HK-2 (cell line): ENCODE measurements at regions not wholly inside any gene's neighbourhood (a gene's known extent, or its start where the extent isn't known, plus 50 kb on each side); places are given as distances from the start of the nearest gene placed in this dataset.
A peak's percentile ranks its signal among the peaks of the same experiment; 100 is the strongest.

ENCODE experiments used
- DNase-seq: peaks from one replicate; pipeline ENCODE4 v3.0.0-alpha.2; 2018; ENCODE audit not compliant: unreplicated experiment

- no peak for DNase-seq
Measured at GRCh38 chr4:27267970-27268355, 407.3 kb downstream of the STIM2 start.

DNA sequence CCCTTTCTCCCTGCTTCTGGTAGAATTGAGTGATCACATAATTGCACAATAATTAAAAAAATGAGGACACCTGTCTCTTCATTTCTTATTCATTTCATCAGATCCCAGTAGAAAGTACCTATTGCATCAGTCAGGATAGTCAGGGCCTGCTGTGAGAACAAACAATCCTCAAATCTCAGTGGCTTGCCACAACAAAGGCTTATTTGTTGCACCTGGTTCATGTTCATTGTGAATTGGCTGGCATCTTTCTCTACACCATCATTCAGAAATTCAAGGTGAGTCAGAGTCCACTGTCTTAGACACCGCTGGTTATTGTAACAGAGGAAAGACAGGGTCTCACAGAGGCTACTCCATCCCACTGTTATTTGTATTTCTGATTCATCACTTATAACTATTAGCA lies 409.8 kb downstream of the STIM2 start:
- no peak for DNase-seq

DNA sequence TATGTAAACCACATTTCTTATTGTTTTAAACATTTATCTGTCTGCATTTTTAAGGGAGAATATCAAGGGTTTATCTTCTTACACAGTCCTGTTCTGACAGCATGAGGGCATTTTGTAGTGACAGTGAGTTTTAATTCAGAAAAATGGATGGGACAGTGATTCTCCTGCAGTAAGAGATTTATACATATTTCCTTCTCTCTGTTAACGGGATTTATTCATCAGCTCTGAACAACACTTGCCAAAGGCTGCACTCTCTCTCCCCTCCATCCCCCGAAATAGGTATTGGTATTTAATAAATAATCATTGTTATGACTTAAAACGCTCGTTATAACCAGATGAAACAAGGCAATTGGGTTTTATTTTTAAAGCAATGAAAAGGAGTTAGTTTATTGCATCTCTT lies 410.9 kb downstream of the STIM2 start:
- DNase-seq, result no peak

- no peak for DNase-seq
Measured at GRCh38 chr4:27272217-27272616, 411.6 kb downstream of the STIM2 start.

DNA sequence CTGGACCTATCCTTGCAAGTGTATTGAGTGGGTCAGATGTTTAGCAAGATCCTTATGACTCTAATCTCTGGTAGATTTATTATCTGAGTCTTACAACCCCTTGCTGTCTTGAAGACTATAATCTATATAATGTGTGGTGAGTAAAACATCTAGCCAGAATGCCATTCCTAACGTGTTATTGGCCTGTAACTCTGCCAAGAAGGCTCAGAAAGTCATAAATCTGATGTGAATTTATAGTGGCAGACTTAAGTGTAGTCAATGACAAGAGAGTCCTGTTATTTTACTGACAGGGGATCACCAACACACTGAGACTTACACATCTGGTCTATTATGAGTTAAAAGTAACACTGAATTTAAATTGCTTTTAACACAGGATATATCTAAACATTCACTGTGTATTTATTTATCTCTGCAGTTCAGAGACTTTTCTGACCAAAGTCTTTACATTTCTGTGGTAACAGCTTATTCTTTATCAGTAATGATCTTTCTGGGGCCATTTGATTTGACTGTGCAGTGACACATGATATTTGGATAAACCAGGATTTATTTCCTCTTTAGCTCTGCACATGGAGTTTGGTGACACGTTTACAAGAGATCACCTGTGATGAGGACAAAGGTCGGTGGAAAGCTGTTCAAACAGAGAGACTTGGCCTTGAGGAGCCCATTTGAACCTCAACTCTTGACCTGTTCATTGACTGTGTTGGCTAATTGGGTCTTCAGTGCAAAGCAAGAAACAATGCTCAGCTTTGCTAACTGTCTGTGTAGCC lies 415.8 kb downstream of the STIM2 start:
- no peak for DNase-seq

DNA sequence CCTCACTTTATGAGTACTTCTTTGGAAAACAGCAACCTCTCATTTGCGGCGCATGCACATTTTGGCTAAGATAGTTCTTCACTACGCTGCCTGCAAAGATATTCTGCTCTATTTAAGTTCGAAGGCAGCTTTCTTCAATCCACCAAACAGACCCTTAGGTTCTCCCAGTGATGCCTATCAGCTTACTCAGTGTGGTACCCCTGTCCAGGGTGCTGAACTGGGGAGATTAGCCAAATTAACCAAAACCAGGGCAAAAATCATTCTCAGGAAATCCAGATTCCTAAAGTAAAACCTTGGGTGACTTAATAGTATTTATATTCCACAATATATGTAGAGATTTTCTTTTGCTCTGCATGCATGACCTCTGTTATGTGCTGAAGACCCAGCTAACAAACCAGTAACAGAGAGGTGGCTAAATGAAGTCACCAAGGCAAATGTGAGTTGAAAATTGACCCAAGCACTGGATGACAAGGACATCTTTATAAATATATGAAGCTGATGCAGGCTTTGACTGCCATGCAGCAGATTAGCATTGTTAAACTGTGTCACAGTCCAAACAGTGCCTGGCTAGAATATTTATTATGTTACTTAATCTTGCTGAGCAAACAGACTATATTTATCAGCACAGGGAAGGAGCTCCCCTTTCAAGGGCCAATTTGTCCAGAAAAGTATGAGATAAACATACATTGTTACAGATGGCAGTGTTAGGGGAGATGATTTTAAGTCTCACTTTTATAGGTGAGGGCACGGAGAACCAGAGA lies 418.2 kb downstream of the STIM2 start:
- peak; percentile 32 for DNase-seq

DNA sequence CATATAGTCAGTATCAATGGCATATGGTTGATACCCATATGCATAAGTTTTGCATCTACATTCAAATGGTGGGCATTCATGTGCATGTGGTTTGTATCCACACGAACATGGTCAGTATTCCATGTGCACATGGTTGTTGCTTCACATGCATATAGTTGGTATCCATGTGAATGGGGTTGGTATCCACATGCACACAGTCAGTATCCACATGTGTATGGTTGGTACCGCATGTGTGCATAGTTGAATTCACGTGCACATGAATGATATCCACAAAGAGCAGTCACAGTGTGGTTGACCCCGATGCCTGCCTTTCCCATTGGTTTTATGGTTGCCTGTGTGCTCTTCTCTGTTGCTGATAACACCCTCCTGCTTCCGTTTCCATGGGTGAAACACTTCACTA lies 427.9 kb downstream of the STIM2 start:
- no peak for DNase-seq

DNA sequence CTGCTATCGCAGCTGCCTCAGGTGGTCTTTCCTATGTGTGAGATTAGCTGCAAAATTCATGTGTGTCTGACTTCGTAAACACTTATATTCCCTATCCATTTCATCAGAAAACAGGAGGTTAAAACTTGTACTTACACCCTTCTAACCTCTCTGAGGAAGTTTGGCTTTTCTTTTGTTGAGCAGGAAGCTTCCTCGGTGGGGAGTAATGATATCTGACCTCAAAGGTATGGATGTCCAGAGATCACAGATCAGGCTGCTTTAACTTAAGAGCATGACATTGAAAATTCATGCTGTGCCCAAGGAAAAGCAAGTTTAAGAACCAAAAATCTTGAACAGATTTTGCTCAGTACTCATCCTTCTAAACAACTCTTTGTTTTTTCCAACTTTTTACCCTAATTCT lies 429.1 kb downstream of the STIM2 start:
- no peak for DNase-seq

DNA sequence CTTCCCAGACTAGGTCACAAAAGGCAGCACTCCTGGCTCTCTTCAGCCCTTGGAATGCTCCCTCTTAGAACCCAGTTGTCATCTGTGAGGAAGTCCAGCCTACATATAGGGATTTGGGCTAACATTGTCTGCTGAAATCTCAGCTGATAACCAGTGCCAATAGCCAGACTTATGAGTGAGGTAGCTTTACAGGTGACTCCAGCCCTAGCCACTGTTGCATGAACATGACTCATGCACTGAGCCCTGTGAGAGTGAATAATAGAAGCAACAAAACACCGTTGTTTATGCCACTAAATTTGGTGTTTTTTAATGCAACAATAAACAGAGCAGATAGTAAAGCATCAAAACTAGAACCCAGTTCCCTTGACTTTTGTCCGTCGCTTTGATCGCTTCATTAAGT lies 433.2 kb downstream of the STIM2 start:
- DNase-seq, result no peak

- DNase-seq, result no peak
Measured at GRCh38 chr4:27304751-27305150, 444.1 kb downstream of the STIM2 start.

GRCh38 chr4:27305246-27305645 lies 444.6 kb downstream of the STIM2 start:
- DNase-seq, result no peak

DNA sequence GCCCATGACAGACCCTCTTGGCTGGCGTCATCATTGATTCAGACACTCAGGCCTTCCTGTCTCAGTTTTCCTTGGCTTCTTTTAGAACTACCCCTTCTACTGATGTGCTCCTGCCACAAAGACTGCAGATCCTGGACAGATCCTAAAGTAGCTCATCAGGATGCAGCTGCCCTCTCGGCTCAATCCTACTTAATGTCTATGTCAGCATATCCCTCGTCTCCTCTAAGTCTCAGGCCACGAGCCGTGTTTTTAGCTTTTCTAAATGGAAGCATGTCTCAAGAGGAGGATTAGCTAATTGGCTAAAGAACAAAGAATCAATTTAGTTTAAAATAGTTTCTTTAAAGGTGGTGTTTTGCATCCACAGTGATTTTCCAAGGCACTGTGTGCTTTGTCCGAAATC lies 447.7 kb downstream of the STIM2 start:
- DNase-seq, result no peak

- no peak for DNase-seq
Measured at GRCh38 chr4:27315625-27316024, 455.0 kb downstream of the STIM2 start.

DNA sequence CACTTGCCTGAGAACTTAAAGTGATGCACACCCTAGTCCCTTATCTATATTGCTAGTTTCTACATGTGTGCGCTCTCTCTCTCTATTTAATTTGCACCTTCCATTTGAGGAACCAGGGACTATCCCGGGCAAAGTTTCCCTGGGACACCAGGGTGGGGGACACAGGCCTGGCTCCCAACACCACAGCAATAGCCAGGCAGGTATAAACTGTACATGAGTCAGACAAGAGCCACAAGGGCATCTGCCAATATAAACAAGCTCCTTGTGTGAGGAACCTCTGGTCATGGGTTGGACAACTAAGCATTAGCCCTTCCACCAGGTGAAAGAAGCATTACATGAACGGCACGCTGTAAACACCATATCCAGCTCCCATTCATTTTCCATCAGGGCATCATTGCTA lies 455.5 kb downstream of the STIM2 start:
- DNase-seq, result no peak

DNA sequence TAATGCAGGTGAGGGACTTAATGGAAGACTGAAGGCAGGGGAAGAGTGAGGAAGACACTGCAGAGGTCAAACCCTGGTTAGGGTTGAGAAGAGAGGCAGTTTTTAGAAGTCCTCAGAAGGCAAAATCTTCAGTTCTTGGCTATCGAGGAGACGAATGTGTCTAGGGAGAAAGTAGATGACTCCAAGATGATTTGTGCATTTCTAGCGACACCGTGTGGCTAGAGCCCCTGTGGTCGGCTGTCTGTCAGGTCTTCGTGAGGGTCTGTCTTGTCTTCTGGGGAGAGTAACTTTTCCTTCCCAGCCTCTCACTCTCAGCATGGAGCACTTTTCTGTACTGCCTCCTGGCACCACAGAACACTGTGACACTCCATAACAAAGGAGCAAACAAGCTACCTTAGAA lies 458.1 kb downstream of the STIM2 start:
- DNase-seq, result peak; percentile 18

DNA sequence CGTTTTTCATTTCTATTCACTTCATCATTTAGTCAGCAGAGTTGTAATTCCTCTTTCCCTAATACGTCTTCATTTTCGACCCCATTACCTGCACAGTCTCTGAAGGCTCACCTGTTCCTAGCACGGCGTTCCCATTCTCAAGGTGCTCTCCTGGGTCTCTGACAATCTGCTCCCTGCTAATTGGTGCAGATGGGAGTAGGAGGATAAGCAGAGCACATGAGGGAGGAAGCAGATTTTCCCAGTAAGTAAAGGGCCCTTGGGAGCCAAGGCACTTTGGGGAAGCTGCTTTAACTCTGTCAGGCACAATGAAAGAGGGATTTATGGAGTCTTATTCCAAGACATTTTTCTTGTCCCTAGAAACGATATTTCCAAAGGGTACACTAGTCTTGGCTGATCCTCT lies 466.4 kb downstream of the STIM2 start:
- DNase-seq, result no peak

- no peak for DNase-seq
Measured at GRCh38 chr4:27327421-27328181, 467.0 kb downstream of the STIM2 start.

DNA sequence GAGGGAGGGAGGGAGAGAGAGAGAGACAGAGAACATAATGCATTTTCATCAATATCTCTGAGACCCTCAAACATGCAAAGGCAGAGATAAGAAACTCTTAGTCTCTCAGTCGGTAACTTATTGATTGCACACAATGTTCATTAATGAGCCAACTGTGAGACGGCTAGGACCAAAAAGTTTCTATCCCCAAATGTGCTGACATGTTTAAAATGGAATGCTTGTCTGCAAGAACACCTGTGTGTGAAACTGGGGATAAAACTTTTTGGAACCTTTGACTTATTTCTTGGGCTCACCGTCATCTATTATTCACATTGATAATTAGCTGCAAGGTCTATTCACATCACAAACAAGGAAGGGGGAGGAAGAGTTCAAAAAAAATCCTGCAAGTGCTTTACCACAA lies 477.9 kb downstream of the STIM2 start:
- DNase-seq, result no peak

DNA sequence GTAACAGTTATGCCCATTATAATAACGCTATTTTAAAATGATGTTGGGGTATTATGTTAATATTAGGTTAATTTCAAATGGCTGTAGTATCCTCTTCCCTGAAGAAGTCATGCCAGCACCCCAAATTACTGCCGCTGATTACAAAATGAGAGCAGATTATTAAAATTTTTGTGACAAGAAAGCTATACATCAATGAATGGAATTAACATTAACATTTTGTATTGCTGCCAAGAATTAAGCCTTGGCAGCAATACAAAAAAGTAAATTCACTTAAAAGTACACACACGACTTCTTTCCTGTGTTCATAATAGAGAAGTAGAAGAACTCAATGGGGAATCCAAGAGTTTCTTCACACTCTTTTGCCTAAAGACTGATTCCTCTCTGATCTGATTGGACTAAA lies 482.8 kb downstream of the STIM2 start:
- no peak for DNase-seq

- DNase-seq, result no peak
Measured at GRCh38 chr4:27350161-27350560, 489.5 kb downstream of the STIM2 start.

GRCh38 chr4:27357283-27357682 lies 496.6 kb downstream of the STIM2 start:
- no peak for DNase-seq

DNA sequence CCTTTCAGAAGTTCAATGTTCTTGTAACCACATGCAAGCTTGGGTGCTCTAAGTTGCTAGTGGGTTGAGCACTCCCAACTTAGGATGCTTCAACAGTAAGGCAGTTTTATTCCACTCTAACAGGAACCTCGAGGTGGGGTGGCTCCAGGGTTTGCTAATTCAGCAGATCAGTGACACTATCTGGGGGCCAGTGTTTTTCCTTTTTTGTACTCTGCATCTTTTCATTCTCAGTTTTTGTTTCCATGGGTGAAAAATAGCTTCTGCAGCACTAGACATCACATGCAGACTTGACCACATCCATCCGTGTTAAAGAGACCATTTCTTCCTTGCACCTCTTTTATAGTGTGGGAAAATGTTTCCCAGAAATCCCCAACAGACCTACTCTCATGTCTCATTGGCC lies 497.6 kb downstream of the STIM2 start:
- no peak for DNase-seq

GRCh38 chr4:27360131-27360530 lies 499.5 kb downstream of the STIM2 start:
- DNase-seq, result no peak
